ENCODE measurements at regions not wholly inside any gene's neighbourhood (a gene's known extent, or its start where the extent isn't known, plus 50 kb on each side); places are given as distances from the start of the nearest gene placed in this dataset.
"Not testable (repeated sequence)": the region's sequence is repeated elsewhere in the genome, so short reads cannot be mapped to it uniquely, and the experiment has no call there.

- H3K36me3 Mint-ChIP-seq = no peaks in the 10 kb centered on the region
- H3K9me3 Mint-ChIP-seq = peaks cover 2% of the 10 kb centered on the region
- no peaks in the 10 kb centered on the region for H3K4me1 Mint-ChIP-seq
- ATAC-seq (ENCODE audit: low read depth) (no peak), DNase-seq (no peak)
- no peak overlapping the region for H3K27ac Mint-ChIP-seq
- POLR2A ChIA-PET = no interaction called here
- H3K27me3 Mint-ChIP-seq = no peaks in the 10 kb centered on the region
- H3K4me3 Mint-ChIP-seq = no peak overlapping the region
These were observed 486.5 kb downstream of the SIPA1L2 start for GRCh38 chr1:232143315-232143886.

DNA sequence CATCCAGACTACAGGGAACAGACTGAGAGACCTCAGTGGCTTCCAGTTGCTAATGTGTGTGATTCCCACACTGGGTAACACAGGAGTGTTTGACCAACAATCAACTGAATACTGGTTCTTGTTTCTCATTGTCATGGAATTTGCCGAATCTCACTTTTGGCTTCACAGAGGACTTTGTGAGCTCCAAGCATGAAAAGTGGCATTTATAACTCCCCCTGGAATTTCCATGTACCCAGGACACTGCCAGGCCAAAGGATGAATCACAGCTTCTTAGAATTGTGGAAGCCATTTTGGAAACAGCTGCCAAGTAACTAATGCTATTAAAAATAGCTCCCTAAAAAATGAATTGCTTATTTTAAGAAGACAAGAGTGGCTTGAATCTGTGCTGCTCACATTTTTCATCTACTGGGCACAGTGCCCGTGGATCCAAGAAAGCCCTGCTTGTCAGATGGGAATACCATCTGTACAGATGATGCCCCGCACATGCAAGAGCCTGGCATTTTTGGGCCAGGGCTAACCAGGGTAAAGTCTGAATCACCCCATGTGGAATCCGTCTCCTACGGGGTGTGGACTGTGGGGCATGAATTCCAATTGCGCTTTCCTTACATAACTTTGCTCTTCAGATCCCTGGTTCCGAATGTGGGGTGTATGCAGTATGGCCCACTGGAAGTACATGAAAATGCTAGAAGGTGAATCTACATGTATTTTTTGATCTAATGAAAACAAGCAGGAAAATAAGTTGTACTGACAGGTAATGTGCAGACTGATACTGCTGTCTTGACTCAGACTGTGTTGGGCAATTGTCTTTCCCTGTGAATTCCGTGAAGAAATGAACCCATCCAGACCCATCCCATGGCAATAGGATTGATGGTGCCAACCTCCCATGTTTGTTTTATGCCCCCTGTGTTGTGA lies 487.3 kb downstream of the SIPA1L2 start:
- ATAC-seq (ENCODE audit: low read depth) = no peak
- no peak overlapping the region for H3K27ac Mint-ChIP-seq
- H3K4me1 Mint-ChIP-seq = no peaks in the 10 kb centered on the region
- POLR2A ChIA-PET = no interaction called here
- H3K9me3 Mint-ChIP-seq = peaks cover 2% of the 10 kb centered on the region
- H3K36me3 Mint-ChIP-seq = no peaks in the 10 kb centered on the region
- peaks cover 5% of the 10 kb centered on the region for H3K27me3 Mint-ChIP-seq
- H3K4me3 Mint-ChIP-seq = no peak overlapping the region
- no peak for DNase-seq

DNA sequence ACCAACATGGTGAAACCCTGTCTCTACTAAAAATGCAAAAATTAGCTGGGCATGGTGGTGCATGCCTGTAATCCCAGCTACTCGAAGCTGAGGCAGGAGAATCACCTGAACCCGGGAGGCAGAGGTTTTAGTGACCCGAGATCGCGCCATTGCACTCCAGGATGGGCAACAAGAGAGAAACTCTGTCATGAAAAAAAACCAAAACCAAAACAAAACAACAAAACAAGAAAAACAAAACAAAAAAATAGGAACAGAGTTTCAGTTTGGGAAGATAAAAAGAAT lies 488.8 kb downstream of the SIPA1L2 start:
- H3K27ac Mint-ChIP-seq; H3K36me3 Mint-ChIP-seq; H3K9me3 Mint-ChIP-seq; H3K4me1 Mint-ChIP-seq; POLR2A ChIA-PET; ATAC-seq (ENCODE audit: low read depth); DNase-seq; H3K27me3 Mint-ChIP-seq; H3K4me3 Mint-ChIP-seq: not testable (repeated sequence)

- no peak overlapping the region for H3K4me3 Mint-ChIP-seq
- no peak for ATAC-seq (ENCODE audit: low read depth)
- peaks cover 5% of the 10 kb centered on the region for H3K4me1 Mint-ChIP-seq
- DNase-seq = no peak
- H3K36me3 Mint-ChIP-seq = no peaks in the 10 kb centered on the region
- POLR2A ChIA-PET = no interaction called here
- peaks cover 5% of the 10 kb centered on the region for H3K27me3 Mint-ChIP-seq
- no peak overlapping the region for H3K27ac Mint-ChIP-seq
- H3K9me3 Mint-ChIP-seq = peaks cover 3% of the 10 kb centered on the region
These were observed 489.3 kb downstream of the SIPA1L2 start for GRCh38 chr1:232140419-232141166.

GRCh38 chr1:232139444-232139843 lies 490.5 kb downstream of the SIPA1L2 start:
- no peak for DNase-seq
- POLR2A ChIA-PET = no interaction called here
- Mint-ChIP-seq H3K9me3 (peaks cover 3% of the 10 kb centered on the region), H3K27ac (no peak overlapping the region), H3K4me1 (peaks cover 5% of the 10 kb centered on the region), H3K36me3 (no peaks in the 10 kb centered on the region), H3K4me3 (no peak overlapping the region), H3K27me3 (peaks cover 5% of the 10 kb centered on the region)
- no peak for ATAC-seq (ENCODE audit: low read depth)

GRCh38 chr1:232138044-232138443 lies 491.9 kb downstream of the SIPA1L2 start:
- H3K4me1 Mint-ChIP-seq = peaks cover 5% of the 10 kb centered on the region

GRCh38 chr1:232137066-232137465 lies 492.9 kb downstream of the SIPA1L2 start:
- DNase-seq = no peak
- no peaks in the 10 kb centered on the region for H3K36me3 Mint-ChIP-seq
- peaks cover 3% of the 10 kb centered on the region for H3K9me3 Mint-ChIP-seq
- no peak overlapping the region for H3K27ac Mint-ChIP-seq
- H3K4me3 Mint-ChIP-seq = no peak overlapping the region
- peaks cover 5% of the 10 kb centered on the region for H3K4me1 Mint-ChIP-seq
- ATAC-seq (ENCODE audit: low read depth) = no peak
- peaks cover 5% of the 10 kb centered on the region for H3K27me3 Mint-ChIP-seq
- POLR2A ChIA-PET = no interaction called here

More at GRCh38 chr1:232138044-232138443, 491.9 kb downstream of the SIPA1L2 start:
- Mint-ChIP-seq H3K27ac (no peak overlapping the region), H3K9me3 (peaks cover 3% of the 10 kb centered on the region), H3K4me3 (no peak overlapping the region), H3K27me3 (peaks cover 5% of the 10 kb centered on the region), H3K36me3 (no peaks in the 10 kb centered on the region)
- ATAC-seq (ENCODE audit: low read depth) (no peak), DNase-seq (no peak)
- POLR2A ChIA-PET = no interaction called here

DNA sequence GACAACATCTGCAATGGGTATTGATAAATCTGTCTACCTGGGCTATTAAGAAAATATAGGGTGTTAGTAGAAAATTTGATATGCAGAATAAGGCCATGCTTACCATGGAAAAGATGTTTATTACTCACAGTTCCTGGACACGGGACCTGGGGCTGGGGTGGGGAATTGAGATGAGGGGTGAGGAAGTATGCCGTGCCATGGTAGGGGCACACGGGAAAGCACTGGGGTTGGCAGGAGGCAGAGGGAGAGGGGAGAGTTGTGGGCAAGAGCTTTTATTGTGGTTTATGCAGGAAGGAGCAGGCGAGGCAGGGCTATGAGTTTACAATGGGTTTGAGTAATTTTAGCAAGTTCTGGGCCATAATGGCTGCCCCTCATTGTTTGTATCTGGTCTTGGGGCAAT lies 493.8 kb downstream of the SIPA1L2 start:
- Mint-ChIP-seq H3K36me3 (no peaks in the 10 kb centered on the region), H3K4me3 (no peak overlapping the region), H3K4me1 (peaks cover 5% of the 10 kb centered on the region), H3K9me3 (peaks cover 3% of the 10 kb centered on the region), H3K27ac (no peak overlapping the region), H3K27me3 (peaks cover 10% of the 10 kb centered on the region)
- POLR2A ChIA-PET = no interaction called here
- ATAC-seq (ENCODE audit: low read depth) (no peak), DNase-seq (no peak)

DNA sequence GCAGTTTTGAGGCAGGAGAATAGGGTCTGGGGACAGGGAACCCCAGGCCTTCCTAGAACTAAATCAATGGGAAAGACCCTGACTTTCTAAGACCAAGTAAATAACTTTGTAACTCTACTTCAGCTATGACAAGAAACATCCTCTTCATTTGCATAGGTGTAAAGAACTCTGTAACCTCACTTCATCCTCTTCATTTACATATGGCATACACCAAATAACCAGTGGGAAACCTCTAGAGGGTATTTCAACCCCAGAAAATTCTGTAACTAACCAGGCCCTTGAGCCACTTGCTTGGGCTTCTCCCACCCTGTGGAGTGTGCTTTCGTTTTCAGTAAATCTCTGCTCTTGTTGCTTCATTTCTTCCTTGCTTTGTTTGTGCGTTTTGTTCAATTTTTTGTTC lies 495.6 kb downstream of the SIPA1L2 start:
- Mint-ChIP-seq H3K27me3 (peaks cover 18% of the 10 kb centered on the region), H3K9me3 (peaks cover 5% of the 10 kb centered on the region), H3K27ac (no peak overlapping the region), H3K4me1 (peaks cover 5% of the 10 kb centered on the region), H3K36me3 (no peaks in the 10 kb centered on the region), H3K4me3 (no peak overlapping the region)
- POLR2A ChIA-PET = no interaction called here
- ATAC-seq (ENCODE audit: low read depth) = no peak
- DNase-seq = no peak

GRCh38 chr1:232132572-232132971 lies 497.4 kb downstream of the SIPA1L2 start:
- no peaks in the 10 kb centered on the region for H3K36me3 Mint-ChIP-seq
- POLR2A ChIA-PET = no interaction called here
- DNase-seq (no peak), ATAC-seq (ENCODE audit: low read depth) (no peak)
- peaks cover 5% of the 10 kb centered on the region for H3K9me3 Mint-ChIP-seq
- no peak overlapping the region for H3K4me3 Mint-ChIP-seq
- no peak overlapping the region for H3K27ac Mint-ChIP-seq
- peaks cover 24% of the 10 kb centered on the region for H3K27me3 Mint-ChIP-seq
- H3K4me1 Mint-ChIP-seq = peaks cover 5% of the 10 kb centered on the region

DNA sequence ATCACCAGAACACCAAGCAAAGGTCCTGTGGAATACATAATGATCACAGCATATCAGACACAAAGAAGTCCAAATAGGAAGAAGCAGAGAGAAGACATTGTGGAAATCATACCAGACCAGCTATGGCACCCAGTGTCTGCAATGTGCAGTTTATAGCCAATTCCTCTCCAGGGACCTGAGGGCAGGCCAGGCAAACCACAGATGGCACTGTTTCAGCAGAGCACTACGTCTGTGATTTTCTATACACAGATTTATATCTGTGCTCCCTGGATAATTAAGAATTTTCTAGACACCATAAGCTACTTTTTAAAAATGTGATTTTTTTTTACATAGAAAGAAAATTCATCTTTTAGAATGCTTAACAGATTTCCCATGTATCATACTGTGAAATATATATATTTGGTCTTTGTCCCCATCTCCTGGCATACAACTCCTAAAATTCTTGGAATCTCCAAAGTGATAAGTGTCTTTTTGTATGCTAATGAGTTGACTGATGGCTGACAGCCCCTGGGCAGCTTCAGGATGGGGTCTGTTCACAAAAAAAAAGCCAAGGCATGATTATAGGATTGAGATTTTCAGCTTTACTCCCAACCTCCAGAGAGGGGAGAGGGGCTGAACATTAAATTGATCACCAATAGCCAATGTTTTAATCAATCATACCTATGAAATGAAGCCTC lies 498.1 kb downstream of the SIPA1L2 start:
- POLR2A ChIA-PET = interaction anchor here (0.6 kb wide), 1 partner anchor 1735 kb away, joined by 3 read pairs; no protein-coding TSS in a partner anchor
- H3K27me3 Mint-ChIP-seq = peaks cover 24% of the 10 kb centered on the region
- peaks cover 5% of the 10 kb centered on the region for H3K9me3 Mint-ChIP-seq
- H3K27ac Mint-ChIP-seq = no peak overlapping the region
- no peaks in the 10 kb centered on the region for H3K36me3 Mint-ChIP-seq
- H3K4me3 Mint-ChIP-seq = no peak overlapping the region
- H3K4me1 Mint-ChIP-seq = peaks cover 5% of the 10 kb centered on the region
- DNase-seq = no peak
- ATAC-seq (ENCODE audit: low read depth) = no peak

DNA sequence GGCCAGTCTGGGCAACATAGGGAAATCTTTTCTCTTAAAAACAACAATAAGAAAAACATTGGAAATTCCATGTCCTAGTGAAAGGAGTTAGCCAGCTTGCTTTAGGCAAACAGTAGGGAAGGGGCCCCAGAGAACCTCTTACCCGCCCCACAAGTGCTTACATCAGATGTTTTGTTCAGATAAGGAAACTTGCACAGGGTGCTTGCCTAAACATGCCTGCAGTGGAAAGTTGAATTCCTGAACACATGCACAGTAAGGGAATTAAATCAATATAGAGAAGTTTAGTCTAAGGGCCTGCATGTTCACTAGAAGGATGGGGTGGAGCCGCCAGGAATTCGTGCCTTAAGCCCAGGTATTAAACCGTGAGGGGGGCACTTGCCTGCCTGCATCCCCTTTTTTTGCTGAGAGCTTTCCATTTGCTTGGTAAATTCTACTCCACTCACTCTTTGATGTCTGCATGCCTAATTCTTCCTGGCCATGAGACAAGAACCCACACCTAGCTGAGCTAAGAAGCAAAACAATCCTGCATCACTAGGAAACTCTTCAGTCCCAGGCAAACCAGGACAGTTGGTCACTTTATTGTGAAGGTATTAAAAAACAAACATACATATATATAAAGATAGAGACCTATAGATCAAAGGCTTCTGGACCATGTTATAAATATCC lies 499.0 kb downstream of the SIPA1L2 start:
- Mint-ChIP-seq H3K27ac (no peak overlapping the region), H3K27me3 (peaks cover 30% of the 10 kb centered on the region), H3K36me3 (no peaks in the 10 kb centered on the region), H3K4me3 (no peak overlapping the region), H3K4me1 (peaks cover under 1% of the 10 kb centered on the region), H3K9me3 (peaks cover 3% of the 10 kb centered on the region)
- ATAC-seq (ENCODE audit: low read depth) (no peak), DNase-seq (no peak)
- POLR2A ChIA-PET = no interaction called here

- Mint-ChIP-seq H3K27ac (no peak overlapping the region), H3K9me3 (peaks cover 3% of the 10 kb centered on the region), H3K36me3 (no peaks in the 10 kb centered on the region), H3K4me1 (no peaks in the 10 kb centered on the region), H3K4me3 (no peak overlapping the region), H3K27me3 (peaks cover 32% of the 10 kb centered on the region)
- POLR2A ChIA-PET = no interaction called here
- no peak for ATAC-seq (ENCODE audit: low read depth)
- no peak for DNase-seq
These were observed 500.6 kb downstream of the DISC1 start for GRCh38 chr1:232127190-232127589.

Data from activated naive CD8-positive, alpha-beta T cell treated with anti-CD3 and anti-CD28 coated beads, Interleukin-2, amount 10 ng/mL, durations not matched to agents 7 days and 5 days (primary cell).